Activated T-cell treated with anti-CD3 and anti-CD28 coated beads, Interleukin-2, amount 50 U/mL, for 4 hours (primary cell): ENCODE measurements at regions not wholly inside any gene's neighbourhood (a gene's known extent, or its start where the extent isn't known, plus 50 kb on each side); places are given as distances from the start of the nearest gene placed in this dataset.

Source experiments
- ATAC-seq, 2 donors: fragments of 200-7000 bp; cut with Tn5 transposase; one replicate each; pipeline ENCODE4 v1.10.0; 2021
- DNase-seq: peaks from one replicate; pipeline ENCODE4 v3.0.0-alpha.2; 2020
- H3K27me3 Mint-ChIP-seq: one replicate; pipeline ENCODE4 v1.8.0; 2021; ENCODE audit warnings: low read depth, mixed read lengths
- H3K36me3 Mint-ChIP-seq: one replicate; pipeline ENCODE4 v1.8.0; 2022; ENCODE audit warnings: mixed read lengths; ENCODE audit not compliant: insufficient read depth
- H3K4me1 Mint-ChIP-seq: one replicate; pipeline ENCODE4 v1.8.0; 2021; ENCODE audit warnings: low read depth, mixed read lengths
- H3K4me3 Mint-ChIP-seq: one replicate; pipeline ENCODE4 v1.8.0; 2021; ENCODE audit warnings: mild to moderate bottlenecking, moderate library complexity, mixed read lengths
- H3K9me3 Mint-ChIP-seq: one replicate; pipeline ENCODE4 v1.8.0; 2021; ENCODE audit warnings: mixed read lengths

DNA sequence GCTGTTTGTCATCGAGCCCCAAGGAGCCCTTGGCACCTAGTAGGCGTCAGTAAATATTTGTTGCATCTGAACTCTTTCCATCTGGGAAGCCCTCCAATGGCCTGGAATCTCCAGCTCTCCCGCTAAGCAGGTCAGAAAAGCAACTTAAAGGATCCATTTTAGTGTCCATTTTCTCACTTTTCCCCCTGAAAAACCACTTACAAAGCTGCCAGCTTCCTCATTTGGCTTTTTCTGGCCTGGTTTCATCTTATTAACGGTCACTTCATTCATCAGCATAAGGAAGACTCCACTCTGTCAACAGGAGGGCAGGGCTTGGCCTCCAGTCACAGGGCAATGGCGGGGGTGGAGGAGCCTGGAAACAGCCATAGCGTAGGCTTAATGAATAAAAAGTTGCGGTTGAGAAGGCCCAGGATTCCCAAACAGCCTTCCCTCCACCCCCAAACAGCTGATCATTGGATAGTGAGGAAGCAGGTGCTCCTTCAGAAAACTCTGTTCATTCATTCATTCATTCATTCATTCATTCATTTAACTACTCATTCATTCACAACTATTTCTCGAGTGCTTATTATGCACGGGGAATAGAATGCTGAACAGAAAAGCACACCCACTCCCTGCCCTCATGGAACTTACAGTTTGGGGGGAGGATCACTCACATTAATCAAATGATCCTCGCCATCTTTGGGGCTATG is 104.5 kb upstream of the RCN1 start:
- H3K27me3 Mint-ChIP-seq, result peaks cover 36% of the 10 kb centered on the region
- no peaks in the 10 kb centered on the region for H3K4me1 Mint-ChIP-seq
- H3K4me3 Mint-ChIP-seq, result no peak overlapping the region
- no peak for ATAC-seq
- H3K9me3 Mint-ChIP-seq, result no peaks in the 10 kb centered on the region
- DNase-seq, result no peak
- no peaks in the 10 kb centered on the region for H3K36me3 Mint-ChIP-seq

DNA sequence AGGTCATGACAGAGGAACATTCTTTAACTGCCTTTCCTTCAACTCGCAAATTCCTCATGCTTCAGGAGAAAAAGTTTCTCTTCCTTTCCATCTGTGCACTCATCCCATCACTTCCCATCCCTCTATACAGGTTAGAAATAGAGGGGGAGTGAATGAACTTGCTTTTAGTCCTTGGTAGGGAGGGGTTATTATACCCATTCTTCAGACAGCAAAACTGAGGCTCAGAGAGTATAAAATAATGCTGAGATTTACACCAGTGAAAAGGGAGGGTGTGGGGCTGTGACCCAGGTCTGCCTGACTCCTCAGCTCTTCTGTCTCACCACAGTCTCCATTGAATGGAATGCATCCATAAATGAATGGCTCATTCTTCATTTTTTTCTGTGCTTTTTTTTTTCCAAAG is 109.4 kb upstream of the RCN1 start:
- Mint-ChIP-seq H3K4me3 (no peak overlapping the region), H3K9me3 (peaks cover 6% of the 10 kb centered on the region), H3K36me3 (no peaks in the 10 kb centered on the region), H3K27me3 (peaks cover 26% of the 10 kb centered on the region), H3K4me1 (no peaks in the 10 kb centered on the region)
- no peak for DNase-seq
- ATAC-seq, result no peak

DNA sequence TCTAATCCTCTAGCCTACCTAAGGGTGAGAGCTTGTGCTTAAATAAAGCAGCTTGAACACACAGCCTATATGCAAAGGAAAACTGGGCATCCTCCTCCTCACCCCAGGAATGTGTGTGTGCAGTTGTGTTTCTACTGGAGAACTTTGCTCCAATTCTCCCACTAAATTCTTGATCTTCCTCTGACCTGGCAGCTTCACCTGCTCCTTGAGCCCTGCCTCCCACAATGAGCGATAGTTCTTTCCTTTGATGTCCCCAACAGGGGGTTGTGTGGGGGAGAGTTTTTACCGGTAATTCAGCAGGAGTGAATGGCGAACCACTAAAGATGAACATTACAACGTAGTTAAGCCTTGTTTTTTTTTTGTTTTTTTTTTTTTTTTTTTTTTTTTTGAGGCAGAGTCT is 113.5 kb upstream of the RCN1 start:
- Mint-ChIP-seq H3K36me3 (no peaks in the 10 kb centered on the region), H3K4me1 (no peaks in the 10 kb centered on the region), H3K4me3 (no peak overlapping the region), H3K27me3 (peaks cover 19% of the 10 kb centered on the region), H3K9me3 (peaks cover 6% of the 10 kb centered on the region)
- ATAC-seq (no peak), DNase-seq (no peak)

DNA sequence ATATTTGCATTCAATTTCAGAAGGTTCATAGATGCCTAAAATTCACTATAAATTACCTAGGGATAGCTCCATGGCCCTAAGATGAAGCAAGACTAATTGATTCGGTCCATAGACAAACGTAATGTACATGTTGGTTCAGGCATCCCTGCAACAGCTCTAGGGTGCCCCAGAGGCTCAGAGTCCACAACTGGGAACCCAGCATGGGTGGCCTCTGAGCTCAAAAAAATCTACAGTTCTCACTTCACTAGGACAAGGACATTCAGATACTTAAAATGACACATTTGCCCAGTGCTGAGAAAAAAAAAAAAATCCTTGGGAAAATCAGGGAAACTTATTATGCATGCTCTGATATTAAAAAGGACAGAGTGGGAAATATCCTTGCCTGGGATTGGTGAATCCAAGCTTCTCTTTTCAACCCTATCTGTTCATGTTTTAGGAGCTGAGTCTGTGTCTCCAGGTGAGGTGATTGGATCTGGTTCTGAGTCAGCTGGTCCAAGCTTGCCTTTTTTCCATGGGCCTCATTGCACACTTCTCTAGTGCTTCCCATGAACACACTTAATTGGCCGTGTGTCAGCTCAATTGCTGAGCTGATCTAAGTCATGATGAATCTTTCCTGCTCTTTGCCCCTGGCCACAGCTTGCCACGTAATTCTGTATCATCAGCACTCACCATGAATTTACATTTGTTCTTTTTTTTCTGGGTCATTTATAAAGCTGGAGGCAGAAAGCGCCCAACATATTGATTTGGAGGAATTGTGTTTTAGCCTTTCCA is 116.3 kb upstream of the RCN1 start:
- Mint-ChIP-seq H3K36me3 (no peaks in the 10 kb centered on the region), H3K4me3 (no peak overlapping the region), H3K27me3 (peaks cover 16% of the 10 kb centered on the region), H3K9me3 (no peaks in the 10 kb centered on the region), H3K4me1 (no peaks in the 10 kb centered on the region)
- no peak for ATAC-seq
- no peak for DNase-seq

DNA sequence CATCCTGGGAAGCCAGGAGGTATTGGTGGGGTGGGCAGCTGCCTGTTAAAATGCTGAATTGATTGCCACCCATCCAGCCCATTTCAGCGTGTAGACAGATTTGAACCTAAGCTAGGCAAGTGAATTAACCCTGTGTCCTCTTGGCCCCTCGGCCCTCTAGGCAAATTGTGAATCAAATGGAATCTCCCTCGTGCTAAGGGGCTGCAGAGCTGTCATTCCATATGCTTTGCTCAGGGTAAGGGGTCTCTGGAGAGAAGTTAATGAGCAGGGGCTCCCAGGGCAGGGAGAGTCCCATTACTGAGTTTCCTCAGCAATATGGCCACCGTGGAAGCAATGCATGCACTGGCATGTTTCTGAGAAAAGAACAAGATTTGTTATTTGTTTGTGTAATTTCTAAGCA is 117.7 kb upstream of the RCN1 start:
- DNase-seq, result no peak
- Mint-ChIP-seq H3K36me3 (no peaks in the 10 kb centered on the region), H3K27me3 (peaks cover 11% of the 10 kb centered on the region), H3K4me3 (no peak overlapping the region), H3K4me1 (no peaks in the 10 kb centered on the region), H3K9me3 (no peaks in the 10 kb centered on the region)
- ATAC-seq, result no peak

DNA sequence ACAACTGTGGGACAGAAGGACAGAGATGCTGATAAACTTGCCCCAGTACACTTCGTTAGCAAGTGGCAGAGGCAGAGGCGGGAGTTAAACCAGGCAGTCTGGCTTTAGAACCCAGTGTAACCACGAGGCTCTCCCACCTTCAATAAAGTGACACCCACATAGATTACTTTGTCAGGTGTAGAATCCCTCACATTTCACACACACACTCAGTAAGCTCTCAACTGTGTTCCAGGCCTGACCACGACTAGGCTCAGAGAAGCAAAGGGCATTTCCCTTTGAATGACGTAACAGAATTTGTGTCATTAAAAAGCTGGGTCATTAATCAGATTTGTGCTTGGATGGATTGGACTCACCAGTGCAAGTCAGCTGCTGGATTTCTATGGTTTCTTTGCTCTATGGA is 118.3 kb upstream of the RCN1 start:
- DNase-seq, result no peak
- no peaks in the 10 kb centered on the region for H3K4me1 Mint-ChIP-seq
- H3K36me3 Mint-ChIP-seq, result no peaks in the 10 kb centered on the region
- no peak overlapping the region for H3K4me3 Mint-ChIP-seq
- ATAC-seq, result no peak
- H3K9me3 Mint-ChIP-seq, result no peaks in the 10 kb centered on the region
- peaks cover 8% of the 10 kb centered on the region for H3K27me3 Mint-ChIP-seq

DNA sequence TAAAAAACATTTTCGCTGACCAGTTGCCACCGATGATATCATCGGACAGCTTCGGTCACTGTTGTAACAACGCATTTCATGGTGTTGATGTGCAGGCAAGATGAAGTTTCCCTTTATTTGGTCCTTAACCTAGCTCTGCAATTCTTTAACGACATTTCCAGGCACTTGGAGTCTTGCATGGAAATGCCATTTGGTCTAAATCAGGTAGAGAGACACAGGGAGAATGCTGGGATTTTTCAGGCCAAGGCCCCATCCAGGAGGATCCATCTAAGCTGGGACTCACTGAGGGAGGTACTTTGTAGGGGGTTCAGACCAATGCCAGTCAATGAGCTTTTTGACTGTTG is 121.5 kb upstream of the RCN1 start:
- Mint-ChIP-seq H3K4me1 (no peaks in the 10 kb centered on the region), H3K4me3 (no peak overlapping the region), H3K36me3 (no peaks in the 10 kb centered on the region), H3K9me3 (no peaks in the 10 kb centered on the region), H3K27me3 (peaks cover 4% of the 10 kb centered on the region)
- ATAC-seq (no peak), DNase-seq (no peak)

DNA sequence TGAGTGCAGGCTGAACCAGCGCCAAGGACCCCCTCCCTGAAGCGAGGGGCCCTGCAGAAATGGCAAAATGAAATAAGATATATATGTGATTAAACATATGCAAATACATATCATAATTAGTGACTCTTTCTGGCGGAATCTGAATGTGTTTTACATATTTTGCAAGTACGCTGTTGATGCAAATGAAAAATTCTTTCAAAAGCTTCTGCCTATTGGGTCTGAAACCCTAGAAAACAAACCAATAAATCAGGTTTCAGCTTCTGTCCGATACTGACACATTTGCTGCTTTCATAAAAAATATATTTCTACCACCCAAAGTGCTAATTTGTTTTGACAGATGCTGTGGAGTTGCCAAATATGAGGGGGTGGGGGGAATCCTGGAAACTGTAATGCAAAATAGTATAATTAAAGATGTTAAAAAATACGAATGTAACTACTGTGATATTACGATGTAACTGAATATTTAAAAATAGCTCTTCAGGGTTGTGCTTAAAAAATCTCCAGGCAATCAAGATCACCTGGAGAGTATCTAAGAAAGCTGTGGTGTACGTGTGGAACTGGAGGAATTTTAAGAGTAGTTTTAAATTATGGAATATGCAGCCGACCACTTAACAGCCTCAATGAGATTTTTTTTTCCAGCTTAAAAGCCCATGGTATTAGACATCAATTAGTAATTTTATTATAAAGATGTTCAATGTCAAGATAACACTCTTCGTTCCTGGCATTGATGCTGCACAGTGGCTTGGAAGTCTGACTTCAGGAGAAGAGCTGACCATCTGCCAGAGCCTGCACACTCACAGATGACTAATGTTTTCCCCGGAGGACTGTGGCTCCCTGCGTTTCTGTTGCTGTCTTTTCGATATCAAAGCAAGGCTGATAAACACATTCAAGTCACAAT is 122.2 kb upstream of the RCN1 start:
- no peaks in the 10 kb centered on the region for H3K4me1 Mint-ChIP-seq
- ATAC-seq (no peak), DNase-seq (no peak)
- no peak overlapping the region for H3K4me3 Mint-ChIP-seq
- H3K36me3 Mint-ChIP-seq, result no peaks in the 10 kb centered on the region
- no peaks in the 10 kb centered on the region for H3K9me3 Mint-ChIP-seq
- peaks cover 2% of the 10 kb centered on the region for H3K27me3 Mint-ChIP-seq

DNA sequence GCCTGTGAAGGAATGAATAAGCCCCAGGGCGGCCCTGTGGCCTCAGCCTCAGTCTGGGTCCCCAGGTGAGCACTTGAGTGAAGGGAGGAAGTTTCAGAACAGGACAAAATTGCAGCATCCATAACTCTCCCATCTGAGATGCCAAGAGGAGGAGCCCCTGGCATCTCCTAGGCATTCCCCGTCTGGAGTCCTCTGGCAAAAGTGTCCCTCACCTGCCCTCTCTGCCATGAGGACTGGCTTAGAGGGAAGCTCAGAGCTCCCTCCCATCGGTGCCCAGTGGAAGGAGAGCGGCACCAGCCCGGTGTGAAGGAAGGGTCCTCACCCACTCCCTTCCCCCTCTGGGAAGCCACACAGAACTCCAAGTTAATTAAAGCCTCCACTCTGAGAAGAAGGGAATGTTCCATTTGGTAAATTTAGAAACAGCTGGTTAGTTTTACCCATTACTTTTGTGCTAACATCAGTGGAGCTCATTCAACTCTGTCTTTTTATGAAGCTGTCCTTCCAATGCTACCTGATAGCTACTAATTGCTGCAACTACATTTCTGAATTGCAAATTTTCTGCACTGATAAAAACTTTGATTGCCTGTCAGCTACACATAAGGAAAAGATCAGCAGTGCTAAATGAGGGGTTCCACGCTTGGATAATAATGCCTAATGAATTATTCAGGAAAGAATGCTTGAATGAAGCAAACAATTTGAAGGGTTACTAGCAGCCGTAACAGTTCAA is 123.3 kb upstream of the RCN1 start:
- no peak overlapping the region for H3K4me3 Mint-ChIP-seq
- ATAC-seq (no peak), DNase-seq (no peak)
- no peaks in the 10 kb centered on the region for H3K4me1 Mint-ChIP-seq
- H3K27me3 Mint-ChIP-seq, result no peaks in the 10 kb centered on the region
- no peaks in the 10 kb centered on the region for H3K36me3 Mint-ChIP-seq
- no peaks in the 10 kb centered on the region for H3K9me3 Mint-ChIP-seq

DNA sequence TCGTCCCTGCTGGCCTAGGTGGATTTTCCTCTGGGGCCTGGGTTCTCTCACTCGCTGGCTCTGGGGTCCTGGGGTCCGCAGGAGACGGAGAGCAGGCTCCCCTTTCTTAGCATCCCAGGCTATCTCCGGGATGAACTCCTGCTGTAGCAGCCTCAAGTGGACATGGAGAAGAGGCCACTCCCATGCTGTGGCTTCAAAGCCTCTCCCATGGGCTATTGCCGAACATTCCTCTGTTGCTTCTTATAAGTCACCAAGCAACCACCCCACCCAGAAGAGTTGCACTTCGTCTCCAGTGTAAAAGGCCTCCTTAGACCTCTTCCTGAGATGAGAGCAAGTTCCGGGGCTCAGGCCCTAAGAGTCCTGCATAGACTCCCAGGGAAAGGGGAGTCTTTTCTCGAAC is 124.0 kb upstream of the RCN1 start:
- Mint-ChIP-seq H3K27me3 (no peaks in the 10 kb centered on the region), H3K4me1 (no peaks in the 10 kb centered on the region), H3K9me3 (no peaks in the 10 kb centered on the region), H3K4me3 (no peak overlapping the region), H3K36me3 (no peaks in the 10 kb centered on the region)
- ATAC-seq, result no peak
- DNase-seq, result no peak

DNA sequence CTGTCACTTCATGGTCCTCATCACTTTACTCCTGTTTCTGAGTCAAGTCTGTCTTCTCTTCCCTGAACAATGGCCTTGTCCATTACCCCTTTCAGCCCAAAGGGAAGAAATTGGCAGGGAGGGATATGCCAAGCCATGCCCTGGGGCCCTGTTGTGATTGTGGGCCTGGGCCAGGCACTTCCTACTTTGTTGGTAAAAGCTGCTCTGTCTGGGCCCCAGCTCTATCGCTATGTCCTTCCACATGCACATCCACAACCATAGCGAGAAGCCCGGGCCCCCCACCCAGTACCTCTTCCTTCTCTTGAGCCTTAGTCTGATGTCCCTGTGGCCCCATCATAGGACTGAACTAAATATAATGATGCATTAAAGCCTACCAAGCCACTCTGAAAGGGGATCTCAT is 126.7 kb upstream of the RCN1 start:
- ATAC-seq, result no peak
- Mint-ChIP-seq H3K4me1 (no peaks in the 10 kb centered on the region), H3K27me3 (no peaks in the 10 kb centered on the region), H3K9me3 (no peaks in the 10 kb centered on the region), H3K4me3 (no peak overlapping the region), H3K36me3 (no peaks in the 10 kb centered on the region)
- no peak for DNase-seq

DNA sequence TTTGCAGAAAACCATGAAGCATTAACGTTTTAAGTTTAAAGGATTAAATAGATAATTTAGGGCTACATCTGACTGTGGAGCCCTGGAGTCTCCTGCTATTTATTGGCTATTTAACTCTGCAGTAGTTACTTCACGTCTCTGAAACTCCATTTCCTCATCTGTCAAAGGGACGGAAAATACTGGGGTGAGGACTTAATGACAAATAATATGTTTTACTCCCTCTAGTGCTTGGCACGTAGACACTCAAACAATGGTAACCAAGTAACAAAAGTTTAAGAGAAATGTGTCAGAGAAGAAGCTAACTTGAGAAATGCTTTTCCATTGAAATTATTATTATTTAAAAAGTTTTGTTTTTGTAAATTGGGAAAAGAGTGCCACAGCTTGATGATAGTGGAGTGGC is 130.7 kb upstream of the RCN1 start:
- H3K4me1 Mint-ChIP-seq, result no peaks in the 10 kb centered on the region
- ATAC-seq (no peak), DNase-seq (no peak)
- no peaks in the 10 kb centered on the region for H3K27me3 Mint-ChIP-seq
- no peak overlapping the region for H3K4me3 Mint-ChIP-seq
- H3K36me3 Mint-ChIP-seq, result no peaks in the 10 kb centered on the region
- H3K9me3 Mint-ChIP-seq, result no peaks in the 10 kb centered on the region

DNA sequence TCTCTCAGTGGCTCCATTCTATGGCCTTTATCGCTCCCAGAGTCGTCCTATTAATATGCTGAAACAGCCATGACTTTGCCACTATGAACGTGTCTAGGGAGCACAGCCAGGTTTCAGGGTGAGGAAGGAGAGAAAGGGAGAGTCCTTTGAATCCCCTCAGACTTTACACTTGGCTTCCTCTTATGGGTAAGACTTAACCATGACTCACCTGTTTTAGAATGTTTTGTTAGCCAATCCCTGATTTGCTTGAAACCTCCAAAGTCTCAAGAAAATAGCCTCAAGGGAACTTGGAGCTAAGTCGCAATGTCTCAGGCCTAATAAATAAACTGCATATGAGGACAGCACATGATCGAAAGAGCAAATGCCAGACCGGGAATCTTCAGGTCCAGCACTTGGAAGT is 131.2 kb upstream of the RCN1 start:
- ATAC-seq, result no peak
- no peaks in the 10 kb centered on the region for H3K4me1 Mint-ChIP-seq

DNA sequence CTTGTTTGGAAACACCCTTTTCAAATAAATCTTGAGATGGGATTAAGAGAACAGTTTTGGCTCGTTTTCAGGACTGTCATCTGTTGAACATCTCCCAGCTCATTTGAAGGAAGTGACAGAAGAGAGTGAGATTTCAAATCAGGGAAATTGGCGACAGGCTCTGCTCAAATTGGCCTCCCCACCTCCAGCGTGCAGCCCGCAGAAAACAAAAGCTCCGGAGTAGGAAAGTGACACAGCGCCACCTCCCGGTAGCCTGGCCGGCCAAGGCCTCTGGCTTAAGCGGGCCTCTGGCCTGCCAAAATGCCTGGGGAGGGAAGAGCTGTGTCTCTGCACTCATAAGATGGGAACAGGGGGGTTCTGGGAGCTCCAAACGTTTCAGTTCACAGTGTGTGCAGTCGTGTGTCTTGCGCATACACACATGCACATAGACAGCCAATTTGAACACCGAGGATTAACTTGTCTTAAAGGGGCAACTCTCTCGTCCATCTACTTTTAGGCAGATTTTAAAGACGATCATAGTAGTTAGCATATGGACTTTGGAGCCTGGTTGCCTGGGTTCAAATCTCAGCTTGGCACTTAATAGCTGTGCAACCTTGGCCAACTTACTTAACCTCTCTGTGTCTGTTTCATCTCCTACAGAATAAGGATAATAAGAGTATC is 132.7 kb upstream of the RCN1 start:
- ATAC-seq, result peak; percentile 52 to 59
- DNase-seq, result peak; percentile 22
- H3K9me3 Mint-ChIP-seq, result no peaks in the 10 kb centered on the region
- H3K36me3 Mint-ChIP-seq, result no peaks in the 10 kb centered on the region
- no peaks in the 10 kb centered on the region for H3K4me1 Mint-ChIP-seq
- no peak overlapping the region for H3K4me3 Mint-ChIP-seq
- no peaks in the 10 kb centered on the region for H3K27me3 Mint-ChIP-seq

More for the DNA sequence above, 131.2 kb upstream of the RCN1 start:
- no peaks in the 10 kb centered on the region for H3K27me3 Mint-ChIP-seq
- no peaks in the 10 kb centered on the region for H3K9me3 Mint-ChIP-seq
- H3K36me3 Mint-ChIP-seq, result no peaks in the 10 kb centered on the region
- no peak overlapping the region for H3K4me3 Mint-ChIP-seq
- DNase-seq, result no peak
